HEK293T (cell line): ENCODE measurements at regions not wholly inside any gene's neighbourhood (a gene's known extent, or its start where the extent isn't known, plus 50 kb on each side); places are given as distances from the start of the nearest gene placed in this dataset.
"Not testable (repeated sequence)": the region's sequence is repeated elsewhere in the genome, so short reads cannot be mapped to it uniquely, and the experiment has no call there.

ENCODE experiments used
- CTCF ChIA-PET: fragments of 350-600 bp; formaldehyde crosslinking; extraction: SDS; loops from one replicate; lab custom pipeline; 2021; ENCODE audit warnings: antibody characterized with exemption, inconsistent platforms; lab: Yijun Ruan, JAX
- POLR2A ChIA-PET: fragments of 350-600 bp; formaldehyde crosslinking; extraction: SDS; loops from one replicate; lab custom pipeline; 2020; ENCODE audit warnings: antibody characterized with exemption, inconsistent platforms; lab: Yijun Ruan, JAX
- DNase-seq: peaks from one replicate; pipeline ENCODE4 v3.0.0; 2012; ENCODE audit warnings: mixed read lengths; ENCODE audit errors: extremely low spot score
- ARNT ChIP-seq: fragments of 450-650 bp; IDR thresholded peaks from 2 replicates; pipeline ENCODE4 v1.6.1; 2017; ENCODE audit warnings: mild to moderate bottlenecking
- BHLHE40 ChIP-seq: fragments of 450-650 bp; IDR thresholded peaks from 2 replicates; pipeline ENCODE4 v1.6.1; 2016; ENCODE audit warnings: mild to moderate bottlenecking, moderate library complexity, borderline replicate concordance
- CTBP1 ChIP-seq: fragments of 450-650 bp; IDR thresholded peaks from 2 replicates; pipeline ENCODE4 v1.6.1; 2016; ENCODE audit warnings: borderline replicate concordance
- ELF4 ChIP-seq: fragments of 450-650 bp; IDR thresholded peaks from 2 replicates; pipeline ENCODE4 v1.6.1; 2017; ENCODE audit warnings: antibody characterized with exemption
- FOXA1 ChIP-seq: fragments of 450-650 bp; IDR thresholded peaks from 2 replicates; pipeline ENCODE4 v1.6.1; 2016; ENCODE audit warnings: mild to moderate bottlenecking
- FOXK2 ChIP-seq: fragments of 450-650 bp; IDR thresholded peaks from 2 replicates; pipeline ENCODE4 v1.6.1; 2016; ENCODE audit warnings: mild to moderate bottlenecking
- FOXM1 ChIP-seq: fragments of 450-650 bp; IDR thresholded peaks from 2 replicates; pipeline ENCODE4 v1.6.1; 2017; ENCODE audit warnings: mild to moderate bottlenecking, borderline replicate concordance
- HDGF ChIP-seq: fragments of 450-650 bp; IDR thresholded peaks from 2 replicates; pipeline ENCODE4 v1.6.1; 2017; ENCODE audit warnings: antibody characterized with exemption, borderline replicate concordance
- L3MBTL2 ChIP-seq: fragments of 450-650 bp; conservative IDR thresholded peaks from 2 replicates; pipeline ENCODE4 v1.6.1; 2016; ENCODE audit warnings: mild to moderate bottlenecking
- LEF1 ChIP-seq: fragments of 450-650 bp; IDR thresholded peaks from 2 replicates; pipeline ENCODE4 v1.6.1; 2017; ENCODE audit warnings: mild to moderate bottlenecking, borderline replicate concordance
- NFRKB ChIP-seq: fragments of 450-650 bp; IDR thresholded peaks from 2 replicates; pipeline ENCODE4 v1.6.1; 2016; ENCODE audit warnings: mild to moderate bottlenecking, moderate library complexity
- SP1 ChIP-seq: fragments of 450-650 bp; IDR thresholded peaks from 2 replicates; pipeline ENCODE4 v1.6.1; 2017
- SUZ12 ChIP-seq: fragments of 450-650 bp; IDR thresholded peaks from 2 replicates; pipeline ENCODE4 v1.6.1; 2016; ENCODE audit warnings: mild to moderate bottlenecking
- TARDBP ChIP-seq: fragments of 450-650 bp; IDR thresholded peaks from 2 replicates; pipeline ENCODE4 v1.6.1; 2016
- ZNF384 ChIP-seq: fragments of 450-650 bp; IDR thresholded peaks from 2 replicates; pipeline ENCODE4 v1.6.1; 2016
- TF ChIP-seq, protein P1 (sequence below): fragments of 450-650 bp; IDR thresholded peaks from 2 replicates; pipeline ENCODE4 v1.6.1; 2016

DNA sequence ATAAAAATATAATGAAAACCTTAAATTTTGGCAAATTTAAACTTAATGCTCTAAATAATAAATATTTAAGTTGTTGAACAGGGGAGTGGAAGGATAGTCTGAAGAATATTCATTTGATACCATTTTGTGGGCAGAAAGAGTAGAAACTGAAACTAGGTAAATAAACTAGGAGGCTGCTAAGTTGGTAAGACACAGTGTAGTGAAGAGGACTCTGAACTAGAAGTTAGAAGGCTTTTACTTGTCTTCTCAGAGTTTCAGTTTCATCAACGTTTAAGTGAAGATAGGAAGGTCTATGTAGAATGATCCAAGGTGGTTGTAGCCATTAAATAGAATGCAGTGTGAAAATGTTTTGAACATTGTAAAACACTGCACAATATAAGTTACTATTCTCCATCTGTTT is 516.9 kb downstream of the AMY1C start:
- DNase-seq, result no peak
- TF ChIP-seq HDGF, result no peak
- no peak for TF ChIP-seq LEF1
- no peak for TF ChIP-seq CTBP1
- TF ChIP-seq, protein P1, sequence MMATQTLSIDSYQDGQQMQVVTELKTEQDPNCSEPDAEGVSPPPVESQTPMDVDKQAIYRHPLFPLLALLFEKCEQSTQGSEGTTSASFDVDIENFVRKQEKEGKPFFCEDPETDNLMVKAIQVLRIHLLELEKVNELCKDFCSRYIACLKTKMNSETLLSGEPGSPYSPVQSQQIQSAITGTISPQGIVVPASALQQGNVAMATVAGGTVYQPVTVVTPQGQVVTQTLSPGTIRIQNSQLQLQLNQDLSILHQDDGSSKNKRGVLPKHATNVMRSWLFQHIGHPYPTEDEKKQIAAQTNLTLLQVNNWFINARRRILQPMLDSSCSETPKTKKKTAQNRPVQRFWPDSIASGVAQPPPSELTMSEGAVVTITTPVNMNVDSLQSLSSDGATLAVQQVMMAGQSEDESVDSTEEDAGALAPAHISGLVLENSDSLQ, result no peak
- TF ChIP-seq ARNT, result no peak
- TF ChIP-seq ELF4, result no peak
- no peak for TF ChIP-seq FOXK2
- TF ChIP-seq TARDBP, result no peak
- POLR2A ChIA-PET, result no interaction called here
- CTCF ChIA-PET, result no interaction called here

DNA sequence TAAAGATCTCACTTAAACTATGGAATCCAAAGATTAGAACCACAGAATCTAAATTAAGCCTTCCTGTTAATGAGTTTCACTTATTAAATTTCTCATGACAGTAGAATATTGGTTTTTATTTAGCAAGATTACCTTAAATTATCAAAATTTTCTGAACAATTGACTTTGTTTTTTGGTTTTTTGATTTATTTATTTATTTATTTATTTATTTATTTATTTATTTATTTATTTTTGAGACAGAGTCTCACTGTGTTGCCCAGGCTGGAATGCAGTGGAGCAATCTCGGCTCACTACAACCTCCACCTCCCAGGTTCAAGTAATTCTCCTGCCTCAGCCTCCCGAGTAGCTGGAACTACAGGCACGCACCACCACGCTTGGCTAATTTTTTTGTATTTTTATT is 538.6 kb downstream of the AMY1C start:
- POLR2A ChIA-PET, result not testable (repeated sequence)

DNA sequence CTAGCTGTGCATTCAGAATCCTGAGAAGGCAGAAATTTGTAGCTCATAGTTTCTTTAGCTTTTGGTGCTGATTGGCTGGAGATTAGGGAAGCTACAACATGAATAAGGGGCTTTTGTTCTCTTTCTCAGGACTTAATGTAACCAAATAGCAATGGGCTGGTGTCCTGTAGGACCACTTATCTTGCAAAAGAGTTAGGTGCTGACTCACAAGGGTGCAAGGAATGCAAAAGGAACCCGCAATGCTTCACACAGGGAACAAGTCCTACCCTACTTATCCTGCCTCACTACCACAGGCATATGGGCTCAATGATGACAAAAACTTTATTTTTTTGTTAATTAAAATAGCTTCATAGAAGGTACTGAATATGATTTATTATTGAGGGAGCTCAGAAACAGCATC is 541.5 kb downstream of the AMY1C start:
- ChIA-PET CTCF (no interaction called here), POLR2A (no interaction called here)
- TF ChIP-seq L3MBTL2, result no peak
- TF ChIP-seq, protein P1, result no peak
- no peak for TF ChIP-seq CTBP1
- no peak for TF ChIP-seq ARNT
- no peak for TF ChIP-seq SUZ12
- no peak for TF ChIP-seq LEF1
- TF ChIP-seq FOXA1, result no peak
- no peak for DNase-seq

More for the DNA sequence above, 538.6 kb downstream of the AMY1C start:
- DNase-seq, CTCF ChIA-PET: not testable (repeated sequence)

DNA sequence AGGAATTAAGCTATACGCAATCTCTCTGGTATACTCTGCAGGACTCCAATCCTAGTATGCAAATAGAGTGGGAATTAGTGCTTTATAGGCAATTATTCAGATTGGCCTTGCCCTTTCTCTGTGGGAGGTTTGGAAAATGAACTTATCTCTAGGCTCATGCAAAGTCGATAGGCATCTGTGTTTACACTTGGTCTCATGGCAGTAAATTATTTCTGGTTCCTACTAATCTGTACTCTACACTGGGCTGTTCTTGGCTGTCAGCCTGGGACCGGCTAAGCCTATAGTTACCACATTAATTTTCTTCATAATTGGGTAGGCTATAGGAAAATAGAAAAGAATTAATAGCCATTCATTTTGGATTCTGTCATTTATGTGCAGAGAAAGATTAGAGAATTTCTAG is 544.6 kb downstream of the AMY1C start:
- peak; percentile 21 for DNase-seq
- ChIA-PET CTCF (no interaction called here), POLR2A (no interaction called here)
- no peak for TF ChIP-seq FOXA1
- TF ChIP-seq HDGF, result no peak
- TF ChIP-seq, protein P1, result no peak
- no peak for TF ChIP-seq LEF1
- TF ChIP-seq SUZ12, result no peak
- TF ChIP-seq BHLHE40, result no peak

DNA sequence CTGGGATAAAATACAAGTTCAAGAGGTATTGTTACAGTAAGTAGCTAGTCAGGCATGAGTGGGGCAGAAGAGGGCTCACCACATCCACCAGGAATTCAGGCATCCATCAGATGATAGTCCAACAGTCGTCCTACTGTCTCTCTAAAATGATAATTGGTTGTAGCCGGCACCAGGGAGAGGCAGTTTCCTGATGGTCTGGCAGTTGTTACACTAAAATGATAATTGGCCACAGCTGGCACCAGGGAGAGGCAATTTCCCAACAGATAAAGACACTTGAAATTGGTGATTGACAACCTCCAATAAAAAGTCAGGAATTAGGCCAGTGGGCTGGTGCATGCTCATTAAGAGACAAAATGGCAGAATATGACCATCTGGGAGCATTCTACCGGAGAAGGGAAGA is 545.8 kb downstream of the AMY1C start:
- CTCF ChIA-PET, result no interaction called here
- POLR2A ChIA-PET, result no interaction called here
- no peak for DNase-seq
- TF ChIP-seq BHLHE40, result no peak
- TF ChIP-seq TARDBP, result no peak
- no peak for TF ChIP-seq ZNF384
- TF ChIP-seq HDGF, result no peak
- no peak for TF ChIP-seq SP1

DNA sequence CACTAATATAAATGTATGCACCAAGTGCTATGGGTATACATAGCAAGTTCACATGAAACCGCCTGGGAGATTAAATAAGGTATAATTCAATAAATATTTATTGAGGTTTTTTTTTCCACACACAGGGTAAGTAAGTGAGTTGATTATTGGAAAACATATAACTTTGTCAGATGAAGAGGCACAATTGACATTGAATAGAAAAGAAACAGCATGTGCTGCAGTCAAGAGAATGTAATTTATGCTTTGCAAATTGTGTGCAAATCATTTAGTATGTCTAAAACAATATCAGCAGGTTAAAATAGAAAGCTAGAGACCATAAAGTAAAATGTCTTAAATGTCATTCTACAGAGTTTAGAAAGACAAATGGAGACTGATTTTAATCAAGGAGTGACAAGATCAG is 560.0 kb downstream of the AMY1C start:
- POLR2A ChIA-PET, result no interaction called here
- CTCF ChIA-PET, result interaction anchor here (0.9 kb wide), 1 partner anchor 68 kb away, joined by 4 read pairs; no protein-coding TSS in a partner anchor
- TF ChIP-seq CTBP1 (no peak), ELF4 (no peak), FOXK2 (no peak), ARNT (no peak)
- no peak for DNase-seq

DNA sequence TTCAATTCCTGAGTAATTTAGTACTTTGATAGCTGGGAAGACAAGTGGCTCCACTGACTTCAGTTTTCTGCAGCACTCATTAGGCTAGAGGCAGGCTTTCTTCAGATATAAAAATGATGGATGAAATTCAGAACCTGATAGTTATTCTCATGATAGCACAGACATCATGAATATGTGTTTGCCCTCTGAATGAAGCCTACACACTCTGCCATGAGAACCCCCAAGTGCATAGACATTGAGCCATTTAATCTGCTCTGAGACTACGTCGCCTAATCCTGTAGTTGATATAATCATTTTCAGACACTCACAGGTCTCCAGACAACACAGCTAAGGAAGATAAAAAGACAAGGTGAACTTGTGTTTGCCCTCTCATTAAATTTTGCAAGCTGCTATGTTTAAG is 566.1 kb downstream of the AMY1C start:
- ChIA-PET POLR2A (no interaction called here), CTCF (no interaction called here)
- TF ChIP-seq FOXM1 (no peak), FOXK2 (no peak), L3MBTL2 (no peak), SP1 (no peak), ZNF384 (no peak), HDGF (no peak), BHLHE40 (no peak), LEF1 (no peak), FOXA1 (no peak), CTBP1 (no peak), NFRKB (no peak), TARDBP (no peak), ARNT (no peak), SUZ12 (no peak), ELF4 (no peak)
- TF ChIP-seq, protein P1, result no peak
- no peak for DNase-seq
